H1 (cell line): ENCODE measurements at regions not wholly inside any gene's neighbourhood (a gene's known extent, or its start where the extent isn't known, plus 50 kb on each side); places are given as distances from the start of the nearest gene placed in this dataset.

ENCODE experiments used
- CBX8 ChIP-seq: fragments of 300-800, 300-1000 bp; sonication (generic); IDR thresholded peaks from 2 replicates; pipeline ENCODE4 v1.7.1; 2016; ENCODE audit warnings: low read depth, low read length, borderline replicate concordance
- CEBPB ChIP-seq: IDR thresholded peaks from 2 replicates; pipeline ENCODE4 v1.6.1; 2012; ENCODE audit warnings: low read depth, low read length
- CTBP2 ChIP-seq: IDR thresholded peaks from 2 replicates; pipeline ENCODE4 v1.7.0; 2011; ENCODE audit warnings: borderline replicate concordance, mild to moderate bottlenecking, moderate library complexity, mixed read lengths, low read length; ENCODE audit not compliant: insufficient read depth, insufficient read length
- SP4 ChIP-seq: IDR thresholded peaks from 2 replicates; pipeline ENCODE4 v1.6.1; 2012; ENCODE audit warnings: low read length, inconsistent platforms
- SUZ12 ChIP-seq: fragments of 200-600 bp; sonication (generic); IDR thresholded peaks from 2 replicates; pipeline ENCODE4 v1.6.1; 2012; ENCODE audit warnings: mild to moderate bottlenecking, inconsistent platforms, low read length, moderate library complexity, mixed read lengths
- TAF1 ChIP-seq: IDR thresholded peaks from 2 replicates; pipeline ENCODE4 v1.6.1; 2011; ENCODE audit warnings: mild to moderate bottlenecking, low read depth, low read length

DNA sequence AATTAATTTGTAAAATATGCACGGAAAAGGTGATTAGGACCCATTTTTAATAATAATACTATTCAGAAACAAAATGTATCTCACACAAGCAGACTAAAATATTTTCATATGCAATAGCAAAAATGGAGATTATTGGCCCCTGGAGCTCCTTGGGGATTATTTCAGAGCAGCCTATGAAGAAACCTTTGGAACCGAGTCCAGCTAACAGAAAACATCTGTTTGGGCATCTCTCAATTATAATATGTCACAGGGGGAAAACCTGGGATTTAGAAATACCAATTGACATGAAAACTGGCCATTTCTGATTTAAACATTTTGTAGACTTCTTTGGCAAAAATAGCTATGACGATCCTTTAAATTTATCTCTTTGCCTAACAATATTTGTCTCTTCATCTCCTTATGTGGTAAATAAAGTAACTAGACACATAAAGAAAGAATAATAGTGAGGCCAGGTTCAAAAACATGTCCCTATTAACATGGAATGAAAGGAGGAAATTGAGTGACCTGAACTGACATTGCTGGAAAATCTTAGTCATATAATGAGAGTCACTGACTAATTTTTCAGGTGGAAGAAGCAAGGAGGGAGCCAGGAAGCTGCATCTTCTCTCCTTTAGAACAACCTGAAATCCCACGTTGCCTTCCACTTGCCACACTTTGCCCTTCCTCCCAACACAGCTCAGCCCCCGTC, 199.0 kb downstream of the SOD2 start (continued):
- TF ChIP-seq CEBPB (no peak), SP4 (no peak), CBX8 (no peak), SUZ12 (no peak), CTBP2 (no peak), TAF1 (no peak)
